ENCODE measurements at regions not wholly inside any gene's neighbourhood (a gene's known extent, or its start where the extent isn't known, plus 50 kb on each side); places are given as distances from the start of the nearest gene placed in this dataset.
A peak's percentile ranks its signal among the peaks of the same experiment; 100 is the strongest.
"Not testable (repeated sequence)": the region's sequence is repeated elsewhere in the genome, so short reads cannot be mapped to it uniquely, and the experiment has no call there.

GRCh38 chr18:5015213-5015612 is 181.8 kb downstream of the AKAIN1 start:
- DNase-seq, result no peak

DNA sequence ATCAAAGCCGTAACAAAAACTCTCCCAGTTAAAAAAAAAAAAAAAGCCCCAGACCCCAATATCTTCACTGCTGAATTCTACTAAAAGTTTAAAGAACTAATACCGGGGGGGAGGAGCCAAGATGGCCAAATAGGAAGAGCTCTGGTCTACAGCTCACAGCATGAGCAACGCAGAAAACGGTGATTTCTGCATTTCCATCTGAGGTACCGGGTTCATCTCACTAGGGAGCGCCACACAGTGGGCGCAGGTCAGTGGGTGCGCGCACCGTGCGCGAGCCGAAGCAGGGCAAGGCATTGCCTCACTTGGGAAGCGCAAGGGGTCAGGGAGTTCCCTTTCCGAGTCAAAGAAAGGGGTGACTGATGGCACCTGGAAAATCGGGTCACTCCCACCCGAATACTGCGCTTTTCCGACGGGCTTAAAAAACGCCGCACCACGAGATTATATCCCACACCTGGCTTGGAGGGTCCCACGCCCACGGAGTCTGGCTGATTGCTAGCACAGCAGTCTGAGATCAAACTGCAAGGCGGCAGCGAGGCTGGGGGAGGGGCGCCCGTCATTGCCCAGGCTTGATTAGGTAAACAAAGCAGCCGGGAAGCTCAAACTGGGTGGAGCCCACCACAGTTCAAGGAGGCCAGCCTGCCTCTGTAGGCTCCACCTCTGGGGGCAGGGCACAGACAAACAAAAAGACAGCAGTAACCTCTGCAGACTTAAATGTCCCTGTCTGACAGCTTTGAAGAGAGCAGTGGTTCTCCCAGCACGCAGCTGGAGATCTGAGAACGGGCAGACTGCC is 192.8 kb downstream of the AKAIN1 start:
- not testable (repeated sequence) for DNase-seq

DNA sequence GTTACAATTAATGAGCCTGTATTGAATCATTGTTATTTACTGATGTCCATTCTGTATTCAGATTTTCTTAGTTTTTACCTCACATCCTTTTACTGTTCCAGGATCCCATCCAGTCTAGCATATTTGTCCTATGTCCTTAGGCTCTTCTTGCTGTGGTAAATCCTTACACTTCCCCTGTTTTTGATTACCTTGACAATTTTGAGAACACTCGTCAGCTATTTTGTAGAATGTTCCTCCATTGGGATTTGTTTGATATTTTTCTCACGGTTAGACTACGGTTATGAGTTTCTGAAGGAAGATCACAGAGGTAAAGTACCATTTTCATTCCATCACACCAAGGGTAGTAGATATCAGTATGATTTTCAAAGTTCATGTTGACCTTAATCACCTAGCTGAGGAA is 202.3 kb downstream of the AKAIN1 start:
- DNase-seq, result no peak

- peak; percentile 22 to 61 (median 58) for DNase-seq
Observed at GRCh38 chr18:4987452-4988405, 209.3 kb downstream of the AKAIN1 start.

DNA sequence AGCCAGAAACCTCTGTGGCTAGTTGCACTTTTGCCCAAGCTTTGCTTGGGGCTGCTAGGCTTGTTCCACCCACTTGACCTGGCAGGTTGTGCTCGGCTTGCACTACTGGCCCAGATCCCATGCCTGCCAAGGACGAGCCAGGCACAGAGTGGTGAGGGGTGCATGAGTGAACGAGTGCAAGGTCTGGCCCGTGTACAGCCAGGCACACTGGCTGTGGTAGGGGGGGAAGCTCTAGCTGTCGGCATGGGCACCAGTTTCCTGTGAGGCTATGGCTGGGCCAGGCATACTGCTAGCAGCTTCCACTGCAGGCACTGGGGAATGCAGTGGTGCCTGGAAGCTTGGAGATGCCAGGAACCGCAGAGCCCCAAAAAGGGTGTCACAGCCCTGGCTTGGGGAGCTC is 210.4 kb downstream of the AKAIN1 start:
- no peak for DNase-seq

- no peak for DNase-seq
Observed at GRCh38 chr18:4986066-4986465, 211.0 kb downstream of the AKAIN1 start.

DNA sequence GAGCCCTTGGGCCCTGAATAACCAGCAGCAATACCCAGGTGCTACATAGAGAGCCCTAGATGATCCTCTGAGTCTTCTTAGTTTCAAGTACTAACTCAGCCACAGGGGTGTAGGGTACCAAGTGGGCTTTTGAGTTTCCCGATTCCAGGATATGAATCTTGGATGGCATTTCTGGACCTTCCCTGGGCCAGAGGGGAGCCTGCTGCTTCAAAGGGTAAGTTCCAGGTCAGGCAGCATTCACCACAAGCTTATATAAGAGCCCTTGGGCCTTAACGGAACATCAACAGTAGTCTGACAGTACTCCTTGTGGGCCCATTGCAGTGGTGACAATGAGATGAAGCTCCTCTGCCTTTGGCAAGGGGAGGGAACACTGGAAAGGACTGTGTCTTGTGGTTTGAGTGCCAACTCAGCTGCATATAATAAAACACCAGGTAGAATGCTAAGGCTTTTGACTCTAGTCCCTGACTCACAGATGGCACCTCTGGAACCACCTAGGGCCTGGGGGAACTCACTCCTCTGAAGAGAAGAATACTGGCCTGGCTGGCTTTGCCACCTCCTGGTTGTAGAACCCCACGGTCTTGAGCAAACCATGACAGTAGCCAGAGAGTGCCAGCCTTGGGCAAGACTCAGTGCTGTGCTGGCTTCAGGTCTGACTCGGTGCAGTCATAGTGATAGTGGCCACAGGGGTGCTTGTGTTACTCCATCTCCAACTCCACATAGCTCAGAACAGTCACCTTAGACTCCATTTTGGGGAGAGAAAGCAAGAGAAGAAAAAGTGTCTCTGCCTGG is 235.7 kb downstream of the AKAIN1 start:
- no peak for DNase-seq

- DNase-seq, result no peak
Observed at GRCh38 chr18:4960578-4960977, 236.5 kb downstream of the AKAIN1 start.

GRCh38 chr18:4931209-4931608 is 265.8 kb downstream of the AKAIN1 start:
- no peak for DNase-seq

DNA sequence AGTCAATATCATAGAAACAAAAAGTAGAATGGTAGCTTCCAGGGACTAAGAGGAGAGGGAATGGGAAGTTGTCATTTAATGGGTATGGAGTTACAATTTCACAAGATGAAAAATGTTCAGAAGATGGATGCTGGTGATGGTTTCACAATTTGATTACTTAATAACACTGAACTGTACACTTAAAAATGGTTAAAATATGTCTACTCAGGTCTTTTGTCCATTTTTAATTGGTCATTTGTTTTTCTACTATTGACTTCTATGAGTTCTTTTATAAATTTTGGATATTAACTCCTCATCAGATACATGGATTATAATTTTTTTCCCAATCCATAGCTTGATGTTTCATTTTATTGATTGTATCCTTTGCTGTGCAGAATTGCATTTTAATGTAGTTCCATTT is 275.5 kb downstream of the AKAIN1 start:
- DNase-seq, result no peak

GRCh38 chr18:4917509-4917908 is 279.5 kb downstream of the AKAIN1 start:
- DNase-seq, result not testable (repeated sequence)

DNA sequence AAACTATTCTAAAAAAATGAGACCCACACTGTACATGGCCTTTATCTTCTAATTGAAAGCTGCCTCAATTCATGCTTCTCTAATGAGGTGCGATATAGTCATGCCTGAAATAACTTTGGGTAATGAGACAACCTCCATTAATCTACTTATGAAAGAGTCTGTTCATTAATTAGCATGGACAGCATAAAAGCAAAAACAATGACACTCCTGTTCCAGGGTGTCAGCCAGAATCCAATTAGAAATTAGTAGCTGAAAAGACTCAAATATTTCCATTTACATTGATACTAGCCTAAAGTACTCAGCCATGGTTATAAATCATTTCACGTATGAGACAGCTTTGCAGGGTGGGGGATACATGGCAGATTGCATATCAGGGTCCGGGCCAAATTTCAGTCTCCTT is 288.7 kb downstream of the AKAIN1 start:
- DNase-seq, result no peak

- no peak for DNase-seq
Observed at GRCh38 chr18:4906856-4907255, 290.2 kb downstream of the AKAIN1 start.

GRCh38 chr18:4888251-4889040 is 308.6 kb downstream of the AKAIN1 start:
- peak in 1 of 3 experiments; percentile 25 for DNase-seq

DNA sequence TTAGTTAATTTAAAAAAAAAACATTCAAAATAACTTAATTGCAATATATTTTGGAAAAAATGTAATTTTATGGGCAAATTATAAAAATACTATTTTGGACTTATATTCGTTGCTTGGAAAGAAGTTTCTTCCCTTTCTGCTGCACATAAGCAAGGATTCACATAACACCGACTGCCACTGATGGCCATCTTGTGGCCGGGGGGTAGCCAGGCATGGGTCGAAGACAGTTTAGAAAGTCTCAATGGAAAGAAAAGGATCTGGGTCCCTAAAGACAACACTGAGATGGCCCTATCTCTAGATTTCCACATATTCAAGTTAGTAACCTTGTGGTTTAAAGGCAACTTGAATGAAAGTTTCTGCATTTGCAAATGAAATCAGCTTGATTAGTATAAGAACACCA is 318.6 kb downstream of the AKAIN1 start:
- no peak for DNase-seq

GRCh38 chr18:4871197-4871596 is 325.9 kb downstream of the AKAIN1 start:
- DNase-seq, result no peak

DNA sequence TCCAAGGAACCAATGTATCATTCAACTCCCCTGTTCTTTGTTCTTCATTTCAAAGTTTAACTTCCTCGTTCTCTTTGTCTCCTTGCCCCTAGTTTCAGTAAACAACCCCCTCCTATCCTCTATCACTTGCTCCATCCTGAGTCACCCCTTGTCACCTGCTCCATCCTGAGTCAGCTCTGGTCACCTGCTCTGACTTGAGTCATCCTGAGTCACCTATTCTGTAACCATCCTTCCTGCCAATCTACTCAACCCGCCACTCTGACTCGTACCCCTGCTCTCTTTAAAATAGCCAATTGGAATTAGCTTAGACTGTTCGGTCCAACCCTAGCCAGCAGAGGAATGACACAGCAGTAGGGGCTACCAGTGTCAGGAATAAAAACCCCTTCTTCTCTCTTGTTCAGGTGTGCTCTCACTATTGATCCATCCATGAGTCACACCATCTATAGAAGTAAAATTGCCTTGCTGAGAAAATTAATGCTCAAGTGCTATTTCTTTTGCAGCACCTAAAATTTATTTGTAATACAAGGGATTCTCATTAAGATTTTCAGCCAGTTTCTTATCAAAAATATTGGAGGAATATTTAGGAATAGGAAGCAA is 326.8 kb downstream of the AKAIN1 start:
- DNase-seq, result no peak

- no peak for DNase-seq
Observed at GRCh38 chr18:4869155-4869554, 327.9 kb downstream of the AKAIN1 start.

- no peak for DNase-seq
Observed at GRCh38 chr18:4858379-4859127, 338.5 kb downstream of the AKAIN1 start.

GRCh38 chr18:4854671-4855070 is 342.4 kb downstream of the AKAIN1 start:
- no peak for DNase-seq

Measured in NCI-H1417 (cell line).